ENCODE measurements at regions not wholly inside any gene's neighbourhood (a gene's known extent, or its start where the extent isn't known, plus 50 kb on each side); places are given as distances from the start of the nearest gene placed in this dataset.

GRCh38 chr10:121081306-121081705 is 230.1 kb downstream of the WDR11 start:
- TF ChIP-seq, protein P1, sequence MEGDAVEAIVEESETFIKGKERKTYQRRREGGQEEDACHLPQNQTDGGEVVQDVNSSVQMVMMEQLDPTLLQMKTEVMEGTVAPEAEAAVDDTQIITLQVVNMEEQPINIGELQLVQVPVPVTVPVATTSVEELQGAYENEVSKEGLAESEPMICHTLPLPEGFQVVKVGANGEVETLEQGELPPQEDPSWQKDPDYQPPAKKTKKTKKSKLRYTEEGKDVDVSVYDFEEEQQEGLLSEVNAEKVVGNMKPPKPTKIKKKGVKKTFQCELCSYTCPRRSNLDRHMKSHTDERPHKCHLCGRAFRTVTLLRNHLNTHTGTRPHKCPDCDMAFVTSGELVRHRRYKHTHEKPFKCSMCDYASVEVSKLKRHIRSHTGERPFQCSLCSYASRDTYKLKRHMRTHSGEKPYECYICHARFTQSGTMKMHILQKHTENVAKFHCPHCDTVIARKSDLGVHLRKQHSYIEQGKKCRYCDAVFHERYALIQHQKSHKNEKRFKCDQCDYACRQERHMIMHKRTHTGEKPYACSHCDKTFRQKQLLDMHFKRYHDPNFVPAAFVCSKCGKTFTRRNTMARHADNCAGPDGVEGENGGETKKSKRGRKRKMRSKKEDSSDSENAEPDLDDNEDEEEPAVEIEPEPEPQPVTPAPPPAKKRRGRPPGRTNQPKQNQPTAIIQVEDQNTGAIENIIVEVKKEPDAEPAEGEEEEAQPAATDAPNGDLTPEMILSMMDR (IDR thresholded peaks at IDR 0.05 in 8 of 11, conservative IDR thresholded peaks at IDR 0.05 in 3 of 11) = no peak
- TF ChIP-seq POLR2A (IDR thresholded peaks at IDR 0.05) (no peak), POLR2AphosphoS5 (IDR thresholded peaks at IDR 0.05) (no peak)
